ENCODE measurements at regions not wholly inside any gene's neighbourhood (a gene's known extent, or its start where the extent isn't known, plus 50 kb on each side); places are given as distances from the start of the nearest gene placed in this dataset.

- no peak for TF ChIP-seq POLR2A (IDR thresholded peaks at IDR 0.05)
- TF ChIP-seq CTCF (IDR thresholded peaks at IDR 0.05) = no peak
Observed at GRCh38 chr22:22952531-22953280, 65.1 kb downstream of the IGLL5 start.
